ENCODE measurements at regions not wholly inside any gene's neighbourhood (a gene's known extent, or its start where the extent isn't known, plus 50 kb on each side); places are given as distances from the start of the nearest gene placed in this dataset.
"Not testable (repeated sequence)": the region's sequence is repeated elsewhere in the genome, so short reads cannot be mapped to it uniquely, and the experiment has no call there.

- no peak for DNase-seq (ENCODE audit: low read depth)
Observed at GRCh38 chr20:4635781-4636180, 50.5 kb upstream of the PRNP start.

- no peak for DNase-seq (ENCODE audit: low read depth)
Observed at GRCh38 chr20:4635342-4635741, 50.9 kb upstream of the PRNP start.

- peak; percentile 98 for DNase-seq (ENCODE audit: low read depth)
Observed at GRCh38 chr20:4633780-4634179, 52.5 kb upstream of the PRNP start.

GRCh38 chr20:4633379-4633778 lies 52.9 kb upstream of the PRNP start:
- DNase-seq (ENCODE audit: low read depth) = no peak

- DNase-seq (ENCODE audit: low read depth) = peak; percentile 11
Observed at GRCh38 chr20:4632876-4633275, 53.4 kb upstream of the PRNP start.

- no peak for DNase-seq (ENCODE audit: low read depth)
Observed at GRCh38 chr20:4626228-4626627, 60.0 kb upstream of the PRNP start.

- DNase-seq (ENCODE audit: low read depth) = no peak
Observed at GRCh38 chr20:4625687-4626086, 60.6 kb upstream of the PRNP start.

GRCh38 chr20:4624675-4625336 lies 61.5 kb upstream of the PRNP start:
- not testable (repeated sequence) for DNase-seq (ENCODE audit: low read depth)

- not testable (repeated sequence) for DNase-seq (ENCODE audit: low read depth)
Observed at GRCh38 chr20:4619144-4619543, 67.1 kb upstream of the PRNP start.

GRCh38 chr20:4617484-4617883 lies 68.8 kb upstream of the PRNP start:
- DNase-seq (ENCODE audit: low read depth) = no peak

- no peak for DNase-seq (ENCODE audit: low read depth)
Observed at GRCh38 chr20:4617019-4617418, 69.2 kb upstream of the PRNP start.

GRCh38 chr20:4613718-4614620 lies 72.3 kb upstream of the PRNP start:
- DNase-seq (ENCODE audit: low read depth) = peak; percentile 55

GRCh38 chr20:4613184-4613583 lies 73.1 kb upstream of the PRNP start:
- DNase-seq (ENCODE audit: low read depth) = no peak

- no peak for DNase-seq (ENCODE audit: low read depth)
Observed at GRCh38 chr20:4610871-4611270, 75.4 kb upstream of the PRNP start.

- no peak for DNase-seq (ENCODE audit: low read depth)
Observed at GRCh38 chr20:4609511-4609910, 76.7 kb upstream of the PRNP start.

- no peak for DNase-seq (ENCODE audit: low read depth)
Observed at GRCh38 chr20:4608861-4609260, 77.4 kb upstream of the PRNP start.

GRCh38 chr20:4607287-4607713 lies 79.0 kb upstream of the PRNP start:
- DNase-seq (ENCODE audit: low read depth) = peak; percentile 69

GRCh38 chr20:4606051-4606450 lies 80.2 kb upstream of the PRNP start:
- no peak for DNase-seq (ENCODE audit: low read depth)

GRCh38 chr20:4605166-4605565 lies 81.1 kb upstream of the PRNP start:
- peak; percentile 44 for DNase-seq (ENCODE audit: low read depth)

GRCh38 chr20:4604580-4604979 lies 81.7 kb upstream of the PRNP start:
- DNase-seq (ENCODE audit: low read depth) = peak; percentile 64

- peak; percentile 96 for DNase-seq (ENCODE audit: low read depth)
Observed at GRCh38 chr20:4603724-4604123, 82.5 kb upstream of the PRNP start.

- no peak for DNase-seq (ENCODE audit: low read depth)
Observed at GRCh38 chr20:4602297-4602631, 84.0 kb upstream of the PRNP start.

GRCh38 chr20:4601630-4602296 lies 84.5 kb upstream of the PRNP start:
- no peak for DNase-seq (ENCODE audit: low read depth)
